ENCODE measurements at regions not wholly inside any gene's neighbourhood (a gene's known extent, or its start where the extent isn't known, plus 50 kb on each side); places are given as distances from the start of the nearest gene placed in this dataset.
"Not testable (repeated sequence)": the region's sequence is repeated elsewhere in the genome, so short reads cannot be mapped to it uniquely, and the experiment has no call there.

DNA sequence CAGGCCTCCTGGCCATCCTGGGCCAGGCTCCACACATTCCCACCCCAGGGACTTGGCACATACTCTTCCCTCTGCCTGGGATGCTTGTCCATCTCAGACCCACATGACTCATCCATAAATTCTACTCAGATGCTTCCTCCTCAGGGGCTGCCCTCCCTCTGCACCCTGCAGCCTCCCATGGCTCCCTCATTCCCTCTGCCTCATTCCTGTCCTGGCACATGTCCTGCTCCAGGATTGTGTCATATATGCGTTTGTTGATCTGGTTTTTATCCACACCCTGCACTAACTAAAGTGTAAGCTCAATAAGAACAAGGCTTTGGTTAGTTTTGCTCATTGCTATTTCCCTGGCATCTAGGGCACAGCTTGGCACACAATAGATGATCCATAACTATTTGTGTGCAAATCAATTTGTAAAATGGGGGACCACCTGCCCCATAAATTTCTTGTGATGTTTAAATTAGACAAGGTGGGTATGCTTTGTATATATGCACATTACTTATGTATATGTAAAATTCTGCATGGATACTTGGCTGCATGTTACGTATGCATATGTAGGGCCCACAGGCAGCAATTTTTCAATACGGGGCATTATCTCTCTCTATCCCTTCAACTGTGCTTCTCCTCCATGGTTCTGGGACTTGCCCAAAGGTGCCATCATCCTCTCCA lies 191.4 kb downstream of the PTPRU start:
- no peak for DNase-seq

DNA sequence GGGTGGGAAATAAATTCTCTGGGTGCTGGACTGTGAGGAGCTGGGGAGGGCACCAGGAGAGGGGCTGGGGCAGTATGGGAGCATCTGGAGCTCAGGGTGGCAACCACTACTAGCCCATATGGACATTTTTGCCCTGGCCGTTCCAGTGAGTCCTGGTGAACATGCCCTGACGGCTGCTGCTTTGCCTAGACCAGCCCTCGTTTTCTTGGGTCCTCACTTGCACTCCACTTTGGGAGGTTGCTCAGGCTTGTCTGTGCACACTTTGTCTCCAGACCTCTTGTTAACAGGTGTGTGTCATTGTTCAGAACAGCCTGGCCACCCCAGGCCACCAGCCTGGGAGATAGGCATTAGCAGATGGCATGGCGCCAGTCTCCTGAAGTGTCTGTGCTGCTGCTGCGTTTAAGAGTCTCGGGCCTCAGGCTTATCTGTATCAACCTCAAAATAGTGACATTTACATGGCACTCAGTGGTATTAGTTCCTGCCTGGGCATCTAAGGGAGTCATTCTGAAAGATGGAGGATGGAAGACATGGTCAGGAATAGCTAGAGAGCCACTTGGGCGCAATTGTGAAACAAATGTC lies 190.5 kb downstream of the PTPRU start:
- no peak for DNase-seq

DNA sequence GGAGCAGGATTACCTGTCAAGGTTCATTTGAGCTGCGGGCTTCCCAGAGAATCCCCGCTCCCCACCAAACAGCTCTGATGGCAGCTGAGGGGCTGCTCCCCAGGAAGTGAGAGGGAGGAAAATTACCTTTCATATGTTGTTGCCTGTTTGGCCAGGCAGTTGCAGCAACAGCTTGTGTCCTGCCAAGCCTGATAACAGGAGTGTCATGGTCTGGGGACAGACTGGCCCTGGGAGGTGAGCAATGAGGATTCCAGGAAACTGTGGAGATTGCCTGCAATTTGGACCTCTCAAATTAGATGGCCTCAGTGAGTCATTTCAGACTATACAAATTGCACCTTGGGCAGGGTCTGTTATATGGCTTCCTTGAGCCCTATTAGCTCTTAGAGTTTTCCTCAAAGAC lies 189.3 kb downstream of the PTPRU start:
- no peak for DNase-seq

DNA sequence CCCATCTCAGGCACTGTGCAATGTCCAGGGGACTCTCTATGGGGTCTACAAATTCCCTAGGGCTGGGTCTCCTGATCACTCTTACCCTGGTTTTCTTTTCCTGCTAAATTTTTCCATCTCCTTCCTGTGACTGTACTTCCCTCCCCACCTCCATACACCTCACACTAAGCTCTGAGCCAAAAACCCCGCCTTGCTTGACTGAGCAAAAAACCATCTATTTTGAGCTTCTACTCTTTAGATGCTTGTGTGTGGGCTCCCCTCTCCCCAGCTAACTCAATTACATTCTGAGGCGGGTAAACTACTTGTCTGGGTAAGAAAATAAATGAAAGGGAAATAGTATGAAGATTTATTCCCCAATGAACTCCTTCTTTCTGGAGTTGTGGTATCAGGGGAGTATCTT lies 187.9 kb downstream of the PTPRU start:
- DNase-seq = no peak

DNA sequence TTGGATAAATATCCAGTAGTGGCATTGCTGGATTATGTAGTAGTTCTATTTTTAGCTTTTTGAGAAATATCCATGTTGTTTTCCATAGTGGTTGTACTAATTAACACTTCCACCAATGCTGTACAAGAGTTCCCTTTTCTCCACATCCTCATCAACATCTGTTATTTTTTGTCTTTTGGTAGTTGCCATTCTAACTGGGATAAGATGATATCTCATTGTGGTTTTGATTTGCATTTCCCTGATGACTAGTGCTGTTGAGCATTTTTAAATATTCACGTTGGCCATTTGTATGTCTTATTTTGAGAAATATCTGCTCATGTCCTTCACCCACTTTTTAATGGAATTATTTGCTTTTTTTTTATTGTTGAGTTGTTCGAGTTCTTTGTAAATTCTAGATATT lies 183.9 kb downstream of the PTPRU start:
- DNase-seq = no peak

DNA sequence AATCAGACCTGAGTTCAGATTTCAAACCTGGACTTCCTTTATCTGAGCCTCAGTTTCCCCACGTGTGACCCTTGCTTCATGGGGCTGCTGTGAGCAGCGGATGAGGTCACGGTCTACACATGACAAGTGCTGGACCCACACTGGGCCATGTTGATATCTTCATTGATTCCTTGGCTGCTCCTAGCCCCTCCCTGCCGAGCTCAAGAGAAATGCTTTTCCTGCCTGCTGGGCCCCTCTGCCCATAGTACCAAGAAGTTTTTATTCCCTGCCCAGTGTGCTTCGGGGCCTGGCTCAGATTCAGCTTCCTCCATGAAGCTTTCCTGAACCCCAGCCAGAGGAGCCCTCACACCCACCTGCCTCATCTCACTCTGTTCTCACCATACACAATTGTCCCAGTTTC lies 181.6 kb downstream of the PTPRU start:
- no peak for DNase-seq

DNA sequence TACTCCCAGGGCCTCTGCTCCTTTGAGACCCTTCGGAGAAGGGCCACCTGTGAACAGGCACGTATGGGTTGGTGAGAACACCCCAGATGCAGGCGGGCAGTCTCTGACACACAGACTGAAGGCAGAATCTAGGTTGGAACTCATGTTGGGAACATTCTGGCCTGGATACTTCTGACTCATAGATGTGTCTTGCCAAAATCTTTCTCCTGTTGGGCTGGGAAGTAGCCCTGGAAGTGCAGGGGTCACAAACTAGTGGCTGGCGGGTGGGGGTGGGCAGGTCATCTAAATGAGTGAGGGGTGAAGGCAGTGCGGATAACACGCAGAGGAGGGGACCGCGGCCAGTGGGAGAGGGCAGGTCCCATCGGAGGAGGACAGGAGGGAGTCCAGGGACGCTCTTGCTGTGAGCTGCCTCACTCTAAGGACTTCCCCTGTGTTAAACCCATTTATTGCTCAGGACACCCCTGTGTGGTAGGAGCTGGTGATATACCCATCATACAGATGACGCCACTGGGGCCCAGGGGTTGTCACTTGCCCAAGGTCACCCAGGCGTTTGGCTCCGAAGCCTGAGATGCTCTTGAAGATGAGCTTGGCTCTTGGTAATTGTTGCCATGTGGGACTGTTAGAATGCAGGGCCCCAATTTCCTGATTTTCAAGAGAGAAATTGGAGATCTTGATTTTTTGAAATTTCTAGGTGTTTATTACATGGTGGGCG lies 181.0 kb downstream of the PTPRU start:
- DNase-seq = peak; percentile 4

DNA sequence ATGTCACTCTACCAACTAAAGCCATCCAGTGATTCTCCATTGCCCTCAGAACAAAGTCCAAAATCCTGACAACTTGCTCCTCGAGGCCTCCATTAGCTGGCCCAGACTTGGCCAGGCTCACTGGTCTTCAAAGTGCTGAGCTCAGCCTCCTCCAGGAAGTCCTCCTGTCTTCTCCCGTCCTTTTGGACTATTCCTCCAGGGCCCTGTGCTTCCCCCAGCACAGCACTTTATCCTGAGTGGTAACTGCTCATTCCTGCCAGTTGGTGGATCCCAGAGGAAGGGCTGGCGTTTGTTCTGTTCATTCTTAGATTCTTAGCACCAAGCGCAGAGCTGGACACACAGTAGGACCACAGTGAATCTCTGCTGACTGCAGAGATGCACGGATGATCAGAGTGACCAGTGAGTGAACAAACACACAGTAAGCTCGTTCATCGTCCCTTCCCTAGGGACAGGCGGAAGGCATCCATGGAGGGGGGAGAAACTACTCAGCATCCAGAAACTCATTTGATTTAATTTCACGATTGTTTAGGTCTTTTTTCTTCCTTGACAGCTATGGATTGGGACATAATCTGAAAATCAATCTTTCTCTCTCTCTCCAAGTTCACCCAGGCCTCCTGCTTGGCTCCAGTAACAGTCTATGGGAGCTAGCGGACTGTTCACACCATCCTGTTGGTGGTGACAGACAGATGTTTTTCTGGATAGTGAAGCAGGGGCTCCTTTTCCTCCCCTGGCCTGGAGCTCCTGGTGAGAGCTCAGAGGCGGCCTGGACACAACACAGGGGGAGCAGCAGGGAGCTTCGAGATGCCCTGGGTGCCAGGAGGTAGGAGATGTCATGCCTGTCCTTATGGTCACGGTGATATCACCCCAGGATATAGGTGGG lies 180.2 kb downstream of the PTPRU start:
- no peak for DNase-seq

DNA sequence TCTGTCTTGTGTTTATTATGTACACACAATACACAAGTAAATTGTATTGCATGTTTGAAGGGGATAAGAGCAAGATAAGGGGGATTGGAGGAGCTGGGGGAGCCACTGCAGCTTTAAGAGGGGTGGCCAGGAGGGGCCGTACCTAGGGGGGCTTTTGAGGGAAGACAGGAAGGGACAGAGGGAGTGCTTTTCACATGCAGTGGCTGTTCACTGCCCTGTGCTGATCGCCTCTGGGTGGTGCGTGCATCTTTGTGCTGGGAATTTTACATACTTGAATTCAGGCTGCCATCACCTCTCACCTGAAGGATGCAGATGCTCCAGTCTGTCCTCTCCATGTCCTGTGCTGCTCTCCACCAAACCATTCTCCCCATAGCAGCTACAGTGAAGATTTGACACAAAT lies 179.5 kb downstream of the PTPRU start:
- no peak for DNase-seq

DNA sequence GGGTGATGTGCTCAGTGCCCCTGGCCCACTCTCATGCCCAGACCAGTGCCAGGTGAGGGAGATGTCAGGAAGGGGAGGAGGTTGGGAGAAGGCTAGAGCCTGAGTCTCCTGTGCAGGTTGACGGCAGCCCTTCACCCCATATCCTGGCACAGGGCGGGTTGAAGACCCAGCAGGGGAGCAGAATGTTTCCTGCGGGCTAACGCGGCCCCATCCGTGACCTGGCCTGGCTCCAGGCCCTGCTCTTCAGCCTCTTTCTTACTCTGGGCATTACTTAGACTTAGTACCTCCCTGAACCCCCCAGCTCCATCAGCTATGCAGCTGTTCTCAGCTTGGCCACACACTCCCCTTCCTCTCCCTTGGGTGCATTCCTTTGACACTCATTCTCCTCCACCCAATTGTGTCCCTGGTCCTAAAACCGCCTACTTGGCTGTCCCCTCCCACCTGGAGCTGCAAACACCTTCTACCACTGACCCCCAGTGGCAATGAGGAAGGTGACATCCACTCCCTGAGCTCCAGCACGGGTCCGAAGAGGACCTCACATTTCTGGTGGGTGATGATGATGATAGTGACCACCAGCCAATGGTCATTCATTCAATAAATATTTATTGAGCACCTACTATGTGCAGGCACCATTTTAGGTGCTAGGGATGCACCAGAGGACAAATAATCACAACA lies 179.0 kb downstream of the PTPRU start:
- peak; percentile 19 for DNase-seq

DNA sequence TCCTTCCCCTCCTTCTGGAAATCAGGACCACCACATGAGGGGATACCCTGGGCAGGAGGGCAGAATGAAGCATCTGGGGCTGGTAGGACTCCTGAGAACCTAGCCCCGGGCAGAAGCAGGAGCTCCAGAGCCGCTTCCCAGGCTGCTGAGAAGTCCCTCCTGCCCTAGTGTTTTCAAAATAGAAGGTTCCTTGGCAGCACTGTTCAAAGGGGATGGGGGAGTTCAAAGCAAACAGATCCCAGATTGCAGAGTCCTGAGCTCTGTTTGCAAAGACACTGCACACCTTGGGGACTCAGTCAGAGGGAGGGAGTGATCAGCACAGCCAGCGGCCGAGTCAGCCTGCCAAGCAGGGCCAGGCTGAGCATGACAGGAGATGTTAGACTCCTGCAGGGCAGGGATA lies 177.8 kb downstream of the PTPRU start:
- no peak for DNase-seq

DNA sequence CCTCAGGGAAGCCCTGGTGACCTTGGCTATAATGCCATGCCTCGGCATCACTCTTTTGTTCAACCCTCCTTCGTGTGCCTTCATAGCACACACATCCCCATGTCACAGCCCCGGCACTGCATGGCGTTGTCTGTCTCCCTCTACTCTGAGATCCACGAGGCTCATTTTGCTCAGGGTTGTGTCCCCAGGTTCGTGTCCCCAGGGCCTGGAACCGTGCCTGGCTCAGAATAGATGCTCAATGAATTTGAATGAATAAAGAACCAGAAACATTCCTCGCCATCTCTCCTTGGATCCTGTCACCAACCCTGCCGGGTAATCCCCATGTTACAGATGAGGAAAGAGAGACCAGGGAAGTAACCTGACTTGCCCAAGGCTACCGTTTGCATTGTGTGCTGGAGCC lies 177.3 kb downstream of the PTPRU start:
- no peak for DNase-seq

DNA sequence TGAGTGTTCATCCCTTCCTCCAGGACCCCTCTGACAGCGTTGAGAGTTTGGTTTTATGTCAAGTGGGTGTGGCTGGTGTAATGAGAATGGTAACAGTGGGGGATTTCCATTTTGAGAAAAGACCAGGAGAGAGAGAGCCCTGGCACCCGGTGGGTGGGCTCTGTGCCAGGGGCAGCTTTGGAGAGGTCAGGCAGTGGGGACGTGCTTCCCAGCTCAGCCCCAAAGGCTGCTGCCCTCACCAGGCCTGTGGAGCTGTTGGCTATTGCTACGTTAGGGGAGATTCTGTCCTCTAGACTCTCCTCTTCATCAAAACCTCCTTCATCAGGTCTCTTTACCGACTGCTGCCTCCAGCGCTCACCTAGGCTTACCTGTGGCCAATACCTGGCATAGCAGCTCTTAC lies 176.3 kb downstream of the PTPRU start:
- DNase-seq = no peak

DNA sequence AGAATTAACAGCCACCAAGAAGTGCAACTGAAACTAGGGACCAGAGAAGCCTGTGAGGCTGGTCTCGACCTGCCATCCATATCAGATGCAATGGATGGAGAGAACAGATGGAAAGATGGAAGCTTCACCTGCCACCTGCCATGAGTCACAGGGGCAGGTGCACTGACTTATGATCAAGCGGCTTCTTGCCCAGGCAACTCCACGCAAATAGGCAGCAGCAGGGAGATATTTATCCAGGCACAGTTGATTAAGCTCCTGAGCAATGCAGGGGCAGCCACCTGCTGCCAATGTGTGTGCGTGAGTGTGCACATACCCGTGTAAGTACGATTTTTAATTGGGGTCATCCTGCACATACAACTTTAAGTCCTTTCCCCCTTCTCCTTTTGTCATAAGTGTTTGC lies 174.2 kb downstream of the PTPRU start:
- DNase-seq = no peak

DNA sequence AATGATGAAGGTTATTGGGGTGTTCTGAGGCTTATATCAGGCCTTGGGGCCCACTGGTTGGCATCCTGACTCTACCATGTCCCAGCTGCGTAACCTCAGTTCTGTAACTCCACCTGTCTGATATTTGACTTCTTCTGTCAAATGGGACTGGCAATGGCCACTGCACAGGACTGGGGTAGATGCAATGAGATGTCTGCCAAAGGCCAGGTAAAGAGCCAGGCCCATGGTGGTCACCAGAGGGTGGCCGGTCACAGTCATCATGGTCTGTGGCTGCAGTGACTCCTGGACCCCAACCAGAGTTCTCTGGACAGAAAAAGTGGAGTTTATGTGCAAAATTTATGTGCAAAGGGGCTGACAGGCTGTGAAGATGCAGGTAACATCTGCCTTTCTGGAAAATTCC lies 173.3 kb downstream of the PTPRU start:
- no peak for DNase-seq

DNA sequence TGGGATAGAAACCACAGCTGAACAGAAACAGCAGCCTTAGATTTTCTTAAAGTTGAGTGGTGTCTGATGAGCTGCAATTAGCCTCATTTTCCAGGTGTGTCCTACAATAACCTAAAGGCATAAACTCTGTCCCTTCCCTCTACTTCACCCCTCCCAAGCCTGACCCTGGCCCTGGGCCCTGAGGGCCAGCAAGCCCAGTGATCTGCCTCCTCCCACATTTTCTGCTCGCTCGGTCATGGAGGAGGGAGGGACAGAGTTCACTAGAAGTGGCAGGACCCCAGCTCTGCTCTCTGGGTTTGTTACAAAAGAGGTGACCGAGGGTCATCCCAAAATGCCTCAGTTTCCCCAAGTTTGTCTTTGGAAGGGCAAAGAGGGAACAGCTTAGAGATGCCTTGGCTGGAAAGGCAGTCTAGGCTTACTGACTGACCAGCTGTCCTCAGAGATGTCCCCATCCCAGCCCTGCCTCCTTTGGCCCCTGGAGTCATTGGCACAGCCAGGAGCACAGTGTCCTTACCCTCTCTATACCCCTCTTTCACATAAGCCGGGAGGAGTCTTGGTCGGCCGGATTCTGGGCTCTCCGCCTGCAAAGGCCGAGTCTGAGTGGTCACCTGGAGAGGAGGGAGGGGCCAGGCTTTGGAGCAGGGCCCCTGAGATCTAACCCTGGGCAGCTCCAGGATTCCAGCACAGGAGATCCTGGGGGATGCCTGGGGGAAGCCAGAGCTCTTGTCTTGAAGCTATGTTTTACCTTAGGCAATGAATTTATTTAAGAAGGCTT lies 172.7 kb downstream of the PTPRU start:
- DNase-seq = no peak

DNA sequence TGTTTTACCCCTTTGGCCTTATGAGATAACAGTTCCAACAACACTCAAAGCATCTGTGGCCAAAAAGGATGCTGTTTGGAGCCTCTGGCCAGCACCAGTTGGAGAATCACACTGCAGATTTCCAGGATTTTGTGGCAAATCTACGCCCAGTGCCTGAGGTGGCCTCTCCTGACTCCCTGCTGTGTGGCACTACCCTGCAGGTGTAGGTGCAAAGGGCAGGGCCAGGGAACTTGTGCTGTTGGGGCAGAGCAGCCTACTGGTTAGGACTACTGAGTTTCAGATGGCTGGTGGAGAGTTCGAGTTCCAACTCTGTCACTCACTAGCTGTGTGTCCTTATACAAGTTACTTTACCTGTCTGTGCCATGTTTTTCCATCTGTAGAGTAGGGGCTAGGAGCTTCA lies 170.5 kb downstream of the PTPRU start:
- DNase-seq = no peak

DNA sequence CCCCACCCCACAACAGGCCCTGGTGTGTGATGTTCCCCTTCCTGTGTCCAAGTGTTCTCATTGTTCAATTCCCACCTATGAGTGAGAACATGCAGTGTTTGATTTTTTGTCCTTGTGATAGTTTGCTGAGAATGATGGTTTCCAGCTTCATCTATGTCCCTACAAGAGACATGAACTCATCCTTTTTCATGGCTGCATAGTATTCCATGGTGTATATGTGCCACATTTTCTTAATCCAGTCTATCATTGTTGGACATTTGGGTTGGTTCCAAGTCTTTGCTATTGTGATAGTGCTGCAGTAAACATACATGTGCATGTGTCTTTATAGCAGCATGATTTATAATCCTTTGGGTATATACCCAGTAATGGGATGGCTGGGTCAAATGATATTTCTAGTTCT lies 163.9 kb downstream of the PTPRU start:
- DNase-seq = not testable (repeated sequence)

DNA sequence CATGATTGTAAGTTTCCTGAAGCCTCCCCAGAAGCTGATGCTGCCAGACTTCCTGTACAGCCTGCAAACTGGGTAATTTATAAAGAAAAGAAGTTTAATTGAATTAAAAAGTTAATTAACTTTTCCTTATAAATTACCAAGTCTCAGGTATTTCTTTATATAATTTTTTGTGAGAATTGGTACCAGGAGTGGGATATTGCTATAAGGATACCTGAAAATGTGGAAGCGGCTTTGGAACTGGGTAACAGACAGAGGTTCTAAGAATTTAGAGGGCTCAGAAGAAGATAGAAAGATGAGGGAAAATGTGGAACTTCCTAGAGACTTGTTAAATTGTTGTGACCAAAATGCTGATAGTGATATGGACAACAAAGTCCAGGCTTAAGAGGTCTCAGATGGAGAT lies 163.1 kb downstream of the PTPRU start:
- no peak for DNase-seq

DNA sequence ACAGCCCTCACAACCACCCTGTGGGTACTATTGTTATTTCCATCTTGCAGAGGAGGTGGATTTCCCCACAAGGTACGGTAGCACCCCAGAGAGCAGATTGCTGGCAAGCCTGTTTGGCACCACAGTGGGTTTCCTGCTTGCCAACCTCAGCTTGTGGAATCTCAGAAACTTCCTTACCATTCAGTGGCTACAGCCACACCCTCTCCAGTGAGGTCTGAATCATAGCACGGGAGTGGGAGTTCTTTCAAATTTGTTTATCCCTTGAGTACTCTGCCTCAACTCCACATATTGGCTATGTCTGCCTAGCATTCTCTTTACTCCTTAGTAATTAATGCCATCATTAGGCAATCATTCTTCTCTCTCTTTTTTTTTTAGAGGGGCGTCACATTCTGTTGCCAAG lies 162.1 kb downstream of the PTPRU start:
- DNase-seq = no peak

DNA sequence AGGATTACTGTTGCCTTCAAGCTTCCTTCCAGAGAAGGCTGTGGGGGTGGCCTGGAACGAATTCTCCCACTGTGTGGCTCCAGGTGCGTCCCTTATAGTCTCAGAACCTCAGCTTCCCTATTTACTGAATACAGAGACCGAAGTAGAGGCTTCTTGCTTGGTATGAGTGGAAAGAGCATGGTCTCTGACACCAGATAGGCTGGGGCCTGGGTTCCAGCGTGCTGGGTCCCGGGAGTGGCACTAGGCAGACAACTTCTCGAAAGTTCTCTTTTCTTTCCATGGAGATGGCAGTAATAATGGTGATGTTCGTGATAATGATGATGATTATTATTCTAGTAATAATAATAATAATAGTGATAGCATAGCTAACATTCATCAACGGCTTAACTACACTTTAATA lies 161.7 kb downstream of the PTPRU start:
- no peak for DNase-seq

DNA sequence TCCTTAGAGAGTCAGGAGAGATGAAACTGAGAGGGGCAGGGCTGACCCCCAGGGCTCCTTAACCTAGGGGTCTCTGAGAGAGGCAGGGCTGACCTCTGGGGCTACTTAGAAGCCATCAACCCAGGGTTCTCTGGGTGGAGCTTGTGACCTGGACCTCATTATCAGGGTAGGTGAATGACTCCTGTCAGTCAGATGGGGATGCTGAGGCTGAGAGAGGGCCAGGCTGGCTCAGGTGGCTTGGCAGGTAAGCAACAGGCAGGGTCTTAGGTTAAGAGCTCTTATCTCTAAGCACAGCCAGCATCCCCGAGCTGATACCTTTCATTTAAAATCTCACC lies 160.9 kb downstream of the PTPRU start:
- no peak for DNase-seq
